GM19395 (cell line): ENCODE measurements at regions not wholly inside any gene's neighbourhood (a gene's known extent, or its start where the extent isn't known, plus 50 kb on each side); places are given as distances from the start of the nearest gene placed in this dataset.
"Not testable (repeated sequence)": the region's sequence is repeated elsewhere in the genome, so short reads cannot be mapped to it uniquely, and the experiment has no call there.

Experiments used
- ATAC-seq: cut with Tn5 transposase; IDR thresholded peaks from one replicate; pipeline ENCODE4 v1.9.1; 2021; ENCODE audit warnings: mild to moderate bottlenecking, moderate library complexity; ENCODE audit not compliant: unreplicated experiment

DNA sequence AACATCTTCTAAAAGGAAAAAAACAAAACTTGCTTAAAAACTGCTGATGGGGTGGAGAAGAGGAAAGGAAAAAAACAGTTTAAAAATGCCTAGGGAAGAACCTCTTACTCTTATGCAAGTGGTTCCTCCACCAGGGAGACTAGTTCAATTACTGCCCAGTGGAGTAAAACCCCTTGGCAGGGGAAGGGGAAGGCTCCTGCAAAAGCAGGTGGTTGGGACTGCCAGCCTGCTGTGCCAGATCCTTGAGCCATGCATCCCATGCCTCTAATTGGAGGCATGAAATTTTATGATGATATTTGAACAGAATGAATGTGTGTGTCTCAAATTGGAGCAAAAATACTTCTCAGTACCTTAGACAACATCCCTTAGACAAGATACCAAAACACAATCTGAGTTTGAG lies 118.8 kb downstream of the FSCB start:
- ATAC-seq, result no peak

GRCh38 chr14:44385906-44386305 lies 121.2 kb downstream of the FSCB start:
- ATAC-seq, result no peak

DNA sequence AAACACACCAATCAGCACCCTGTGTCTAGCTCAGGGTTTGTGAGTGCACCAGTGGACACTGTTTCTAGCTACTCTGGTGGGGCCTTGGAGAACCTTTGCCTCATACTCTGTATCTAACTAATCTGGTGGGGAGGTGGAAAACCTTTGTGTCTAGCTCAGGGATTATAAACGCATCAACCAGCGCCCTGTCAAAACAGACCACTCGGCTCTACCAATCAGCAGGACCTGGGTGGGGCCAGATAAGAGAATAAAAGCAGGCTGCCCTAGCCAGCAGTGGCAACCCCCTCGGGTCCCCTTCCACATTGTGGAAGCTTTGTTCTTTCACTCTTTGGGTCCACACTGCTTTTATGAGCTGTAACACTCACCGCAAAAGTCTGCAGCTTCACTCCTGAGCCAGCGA lies 121.8 kb downstream of the FSCB start:
- not testable (repeated sequence) for ATAC-seq

DNA sequence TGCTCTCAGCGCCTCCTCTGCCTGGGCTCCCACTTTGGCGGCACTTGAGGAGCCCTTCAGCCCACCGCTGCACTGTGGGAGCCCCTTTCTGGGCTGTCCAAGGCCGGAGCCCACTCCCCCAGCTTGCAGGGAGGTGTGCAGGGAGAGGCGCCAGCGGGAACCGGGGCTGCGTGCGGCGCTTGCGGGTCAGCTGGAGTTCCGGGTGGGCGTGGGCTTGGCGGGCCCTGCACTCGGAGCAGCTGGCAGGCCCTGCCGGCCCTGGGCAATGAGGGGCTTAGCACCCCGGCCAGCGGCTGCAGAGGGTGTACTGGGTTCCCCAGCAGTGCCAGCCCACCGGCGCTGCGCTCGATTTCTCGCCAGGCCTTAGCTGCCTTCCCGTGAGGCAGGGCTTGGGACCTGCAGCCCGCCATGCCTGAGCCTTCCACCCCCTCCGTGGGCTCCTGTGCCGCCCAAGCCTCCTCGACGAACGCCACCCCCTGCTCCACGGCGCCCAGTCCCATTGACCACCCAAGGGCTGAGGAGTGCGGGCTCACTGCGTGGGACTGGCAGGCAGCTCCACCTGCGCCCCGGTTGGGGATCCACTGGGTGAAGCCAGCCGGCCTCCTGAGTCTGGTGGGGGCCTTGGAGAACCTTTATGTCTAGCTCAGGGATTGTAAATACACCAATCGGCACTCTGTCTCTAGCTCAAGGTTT lies 122.3 kb downstream of the FSCB start:
- ATAC-seq, result not testable (repeated sequence)

DNA sequence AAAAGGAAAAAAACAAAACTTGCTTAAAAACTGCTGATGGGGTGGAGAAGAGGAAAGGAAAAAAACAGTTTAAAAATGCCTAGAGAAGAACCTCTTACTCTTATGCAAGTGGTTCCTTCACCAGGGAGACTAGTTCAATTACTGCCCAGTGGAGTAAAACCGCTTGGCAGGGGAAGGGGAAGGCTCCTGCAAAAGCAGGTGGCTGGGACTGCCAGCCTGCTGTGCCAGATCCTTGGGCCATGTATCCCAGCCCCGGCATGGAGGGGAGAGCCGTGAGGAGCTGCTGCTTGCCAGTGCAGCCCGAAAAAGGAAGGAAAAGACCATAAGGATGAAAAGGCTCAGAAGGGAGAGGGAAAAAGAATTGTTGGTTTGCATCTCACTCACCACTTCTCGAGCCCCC lies 123.0 kb downstream of the FSCB start:
- ATAC-seq, result no peak

DNA sequence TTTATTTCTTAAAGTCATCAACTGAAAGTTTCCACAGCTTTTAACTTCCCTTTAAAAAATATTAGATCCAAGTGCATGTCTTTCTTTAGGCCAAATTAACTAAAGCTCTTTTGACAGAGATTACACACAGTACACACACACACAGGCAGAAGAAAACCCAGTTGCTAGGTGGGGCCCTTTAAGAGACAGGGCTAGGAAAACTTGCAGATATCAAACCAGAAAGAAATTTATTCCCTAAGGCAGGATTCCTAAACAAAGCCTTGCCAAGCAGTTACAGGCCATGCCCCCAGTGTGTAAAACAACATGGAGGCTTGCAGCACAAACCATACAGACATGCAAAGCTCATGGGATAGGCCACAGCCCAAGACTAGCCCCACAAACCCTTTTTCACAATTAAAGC lies 123.4 kb downstream of the FSCB start:
- ATAC-seq, result no peak

DNA sequence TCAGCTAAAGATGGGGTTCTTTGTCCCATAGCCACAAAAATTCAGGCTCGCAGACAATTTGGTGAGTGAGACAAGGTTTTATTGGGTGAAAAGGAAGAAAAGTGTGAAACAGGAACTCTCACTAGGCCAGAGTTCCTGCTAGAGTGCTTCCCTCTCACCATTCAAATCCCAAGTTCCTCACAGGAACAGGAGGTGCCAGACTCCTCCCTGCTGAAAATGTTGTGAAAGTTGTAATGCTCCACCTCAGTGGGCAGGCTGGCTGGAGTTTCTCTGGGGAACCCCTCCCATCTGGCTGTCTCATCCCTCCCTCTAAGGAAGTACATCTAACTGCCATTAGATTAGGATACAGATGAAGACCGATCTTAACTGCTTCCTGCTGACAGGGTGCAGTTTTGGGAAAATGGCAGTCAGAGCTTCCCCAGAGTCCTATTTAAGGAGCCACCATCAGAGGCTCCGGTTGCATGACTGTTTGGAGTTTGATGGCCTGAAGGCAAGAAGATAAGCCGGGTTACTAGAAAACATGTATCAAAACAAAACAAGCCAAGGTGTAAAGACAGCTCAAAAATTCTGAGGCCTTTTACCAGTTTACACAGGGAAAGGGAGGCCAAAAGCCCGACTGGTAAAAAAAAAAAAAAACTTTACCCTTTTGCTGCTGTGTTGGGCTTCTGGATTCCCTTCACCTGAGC lies 127.6 kb downstream of the FSCB start:
- no peak for ATAC-seq

- no peak for ATAC-seq
These were observed 132.2 kb downstream of the FSCB start for GRCh38 chr14:44374906-44375305.

- no peak for ATAC-seq
These were observed 134.1 kb downstream of the FSCB start for GRCh38 chr14:44372807-44373489.

- ATAC-seq, result no peak
These were observed 134.9 kb downstream of the FSCB start for GRCh38 chr14:44372231-44372630.

DNA sequence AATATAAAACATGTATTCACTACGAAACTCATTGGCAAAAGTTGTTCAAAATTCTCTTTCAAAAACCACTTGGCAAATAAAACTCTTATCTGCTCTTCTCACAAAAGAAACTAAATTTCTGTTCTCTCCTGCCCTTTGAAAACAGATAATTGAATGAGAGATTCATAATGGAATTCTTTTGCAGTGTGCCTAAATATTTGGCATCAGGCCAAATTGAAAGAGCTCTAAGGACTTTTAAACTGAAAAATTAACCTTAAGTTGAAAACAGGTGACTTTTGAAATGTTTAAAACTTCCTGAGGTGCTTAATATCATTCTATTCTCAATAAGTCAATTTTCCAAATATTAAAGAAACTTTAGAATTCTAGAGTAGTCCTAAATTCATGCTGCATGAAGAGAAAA lies 136.4 kb downstream of the FSCB start:
- no peak for ATAC-seq

DNA sequence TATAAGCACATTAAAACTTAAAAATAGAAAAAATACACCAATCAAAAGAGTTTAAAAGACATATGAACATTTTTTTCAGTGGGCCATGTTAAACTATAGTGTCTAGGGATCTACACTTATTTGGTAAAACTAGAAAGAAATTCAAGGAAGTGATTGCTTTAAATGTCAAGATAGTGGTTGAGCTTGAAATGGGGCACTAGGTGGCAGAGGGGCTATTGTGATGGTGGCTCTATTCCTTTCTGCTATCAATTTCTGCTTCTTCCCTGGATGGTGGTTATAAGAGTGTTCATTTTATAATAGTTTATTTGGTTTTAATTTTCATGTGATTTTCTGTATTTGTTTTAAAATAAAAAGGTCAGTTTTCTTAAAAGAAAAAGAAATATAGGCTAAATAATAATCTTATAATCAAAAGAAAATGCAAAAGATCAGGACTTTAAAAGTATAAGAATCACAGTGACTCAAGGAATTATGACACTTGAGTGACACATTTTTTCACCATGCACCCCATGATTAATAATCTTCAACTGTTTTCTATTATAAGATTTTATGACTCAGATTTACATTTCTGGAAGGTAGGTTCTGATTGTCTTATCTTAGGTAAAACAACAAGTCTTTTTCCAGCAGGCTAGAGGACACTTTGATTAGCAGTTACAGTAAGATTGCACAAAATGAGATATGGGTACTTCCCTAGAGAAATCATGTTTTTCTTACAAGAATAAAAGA lies 137.5 kb downstream of the FSCB start:
- ATAC-seq, result no peak

DNA sequence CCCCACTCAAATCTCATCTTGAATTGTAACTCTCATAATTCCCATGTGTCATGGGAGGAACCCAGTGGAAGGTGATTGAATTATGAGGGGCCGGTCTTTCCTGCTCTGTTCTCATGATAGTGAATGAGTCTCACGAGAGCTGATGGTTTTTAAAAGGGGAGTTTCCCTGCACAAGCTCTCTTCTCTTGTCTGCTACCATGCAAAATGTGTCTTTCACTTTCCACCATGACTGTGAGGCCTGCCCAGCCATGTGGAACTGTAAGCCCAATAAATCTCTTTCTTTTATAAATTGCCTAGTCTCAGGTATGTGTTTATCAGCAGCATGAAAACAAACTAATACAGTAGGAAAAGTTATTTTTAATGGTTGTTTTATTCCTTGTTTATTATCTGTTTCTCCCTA lies 146.0 kb downstream of the FSCB start:
- ATAC-seq, result no peak

DNA sequence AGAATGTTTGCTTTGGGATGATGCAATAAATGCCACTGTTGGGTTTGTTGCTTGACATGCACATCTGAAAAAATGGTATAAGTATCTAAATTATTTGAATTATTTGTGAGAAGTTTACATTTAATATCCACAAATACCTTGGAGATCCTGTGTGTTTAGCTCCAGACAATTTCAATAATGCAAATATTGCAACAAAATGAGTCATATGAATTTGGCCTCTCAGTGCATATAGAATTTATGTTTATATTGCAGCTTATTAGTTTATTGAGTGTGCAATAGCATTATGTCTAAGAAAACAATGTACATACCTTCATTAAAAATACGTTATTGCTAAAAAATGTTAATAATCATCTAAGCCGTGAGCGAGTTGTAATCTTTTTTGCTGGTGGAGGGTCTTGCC lies 153.3 kb downstream of the FSCB start:
- no peak for ATAC-seq

- ATAC-seq, result no peak
These were observed 154.9 kb downstream of the FSCB start for GRCh38 chr14:44352201-44352600.

- no peak for ATAC-seq
These were observed 159.8 kb downstream of the FSCB start for GRCh38 chr14:44347316-44347715.

DNA sequence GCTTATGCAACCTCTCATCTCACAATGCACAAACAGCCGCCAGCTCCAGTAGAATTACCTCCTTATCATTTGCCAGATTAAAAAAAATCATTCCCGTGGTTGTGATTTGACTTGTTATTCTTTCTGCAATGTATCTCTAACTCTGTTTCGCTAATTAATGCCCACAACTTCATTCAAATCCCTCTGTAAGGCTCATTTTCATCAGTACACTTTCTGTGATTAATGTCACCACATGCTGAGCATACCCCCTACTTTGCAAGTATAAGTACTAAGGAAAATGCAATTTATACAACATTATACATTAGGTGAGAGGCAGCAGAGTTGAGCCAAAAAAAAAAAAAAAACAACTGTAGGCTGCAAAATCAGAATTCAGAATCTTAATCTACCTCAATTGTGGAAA lies 166.0 kb downstream of the FSCB start:
- ATAC-seq, result no peak

DNA sequence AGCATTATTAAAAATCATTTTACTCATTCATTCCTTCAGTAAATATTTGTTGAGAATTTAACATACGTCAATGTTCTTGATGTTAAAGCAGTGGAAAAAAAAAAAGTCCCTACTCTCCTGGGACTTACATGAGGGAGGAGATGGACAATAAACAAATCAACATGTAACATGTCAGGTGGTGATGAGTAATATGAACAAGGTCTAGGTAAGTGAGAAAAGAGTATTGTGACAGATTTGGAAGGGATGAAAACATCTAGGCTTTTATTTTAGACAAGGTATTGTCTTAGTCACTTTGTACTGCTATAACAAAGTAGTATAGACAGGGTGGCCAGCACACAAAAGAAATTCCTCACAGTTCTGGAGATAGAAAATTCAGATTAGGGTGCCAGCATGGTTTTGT lies 167.2 kb downstream of the FSCB start:
- ATAC-seq, result no peak

DNA sequence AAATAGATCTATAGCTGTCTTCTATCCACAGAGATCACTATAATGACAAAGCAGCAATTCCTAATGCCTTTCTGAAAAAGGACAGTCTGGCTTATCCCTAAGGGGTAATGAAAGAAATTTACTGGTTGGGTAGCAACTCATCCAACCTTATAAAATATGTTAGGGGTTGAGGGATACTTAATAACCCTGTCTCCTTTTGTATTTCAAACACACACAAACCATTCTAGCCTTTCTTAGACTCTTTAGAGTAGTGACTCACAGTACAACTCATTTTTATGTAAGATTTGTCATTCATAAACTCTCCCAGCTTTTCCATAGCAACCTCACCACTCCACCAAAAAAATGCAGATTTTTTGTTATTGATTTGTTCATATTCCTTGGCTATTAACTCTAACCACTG lies 167.9 kb downstream of the FSCB start:
- no peak for ATAC-seq

GRCh38 chr14:44317441-44317746 lies 189.7 kb downstream of the FSCB start:
- ATAC-seq, result no peak

GRCh38 chr14:44316647-44317440 lies 190.2 kb downstream of the FSCB start:
- ATAC-seq, result no peak
